IPS DF 4.7 (cell line): ENCODE measurements at regions not wholly inside any gene's neighbourhood (a gene's known extent, or its start where the extent isn't known, plus 50 kb on each side); places are given as distances from the start of the nearest gene placed in this dataset.
"Not testable (repeated sequence)": the region's sequence is repeated elsewhere in the genome, so short reads cannot be mapped to it uniquely, and the experiment has no call there.

Experiments used
- DNase-seq: peaks from one replicate; pipeline ENCODE4 v3.0.0-alpha.2; 2013; ENCODE audit warnings: low spot score; ENCODE audit errors: extremely low read depth

- DNase-seq = not testable (repeated sequence)
Observed at GRCh38 chr15:20473465-20473864, 68.1 kb downstream of the GOLGA6L6 start.

- not testable (repeated sequence) for DNase-seq
Observed at GRCh38 chr15:20472983-20473382, 68.6 kb downstream of the GOLGA6L6 start.

GRCh38 chr15:20470810-20471209 is 70.8 kb downstream of the GOLGA6L6 start:
- DNase-seq = not testable (repeated sequence)

- DNase-seq = not testable (repeated sequence)
Observed at GRCh38 chr15:20441138-20441537, 100.5 kb downstream of the GOLGA6L6 start.

- DNase-seq = not testable (repeated sequence)
Observed at GRCh38 chr15:20440390-20440789, 101.2 kb downstream of the GOLGA6L6 start.

GRCh38 chr15:20439111-20439510 is 102.5 kb downstream of the GOLGA6L6 start:
- DNase-seq = not testable (repeated sequence)

GRCh38 chr15:20438255-20438654 is 103.3 kb downstream of the GOLGA6L6 start:
- DNase-seq = not testable (repeated sequence)

- DNase-seq = not testable (repeated sequence)
Observed at GRCh38 chr15:20433468-20433867, 108.1 kb downstream of the GOLGA6L6 start.

- not testable (repeated sequence) for DNase-seq
Observed at GRCh38 chr15:20430495-20430894, 111.1 kb downstream of the GOLGA6L6 start.

- DNase-seq = not testable (repeated sequence)
Observed at GRCh38 chr15:20420710-20421109, 120.9 kb downstream of the GOLGA6L6 start.

GRCh38 chr15:20416618-20417017 is 125.0 kb downstream of the GOLGA6L6 start:
- not testable (repeated sequence) for DNase-seq

- DNase-seq = not testable (repeated sequence)
Observed at GRCh38 chr15:20409667-20410198, 131.9 kb downstream of the GOLGA6L6 start.

- DNase-seq = no peak
Observed at GRCh38 chr15:20409247-20409646, 132.4 kb downstream of the GOLGA6L6 start.

- no peak for DNase-seq
Observed at GRCh38 chr15:20407553-20407952, 134.0 kb downstream of the GOLGA6L6 start.

GRCh38 chr15:20404571-20404970 is 137.0 kb downstream of the GOLGA6L6 start:
- not testable (repeated sequence) for DNase-seq

- not testable (repeated sequence) for DNase-seq
Observed at GRCh38 chr15:20402586-20402985, 139.0 kb downstream of the GOLGA6L6 start.

GRCh38 chr15:20401058-20401457 is 140.5 kb downstream of the GOLGA6L6 start:
- not testable (repeated sequence) for DNase-seq

- DNase-seq = not testable (repeated sequence)
Observed at GRCh38 chr15:20398680-20399079, 142.9 kb downstream of the GOLGA6L6 start.

- not testable (repeated sequence) for DNase-seq
Observed at GRCh38 chr15:20388161-20388560, 153.4 kb downstream of the GOLGA6L6 start.

- DNase-seq = no peak
Observed at GRCh38 chr15:20386198-20386597, 155.4 kb downstream of the GOLGA6L6 start.

- not testable (repeated sequence) for DNase-seq
Observed at GRCh38 chr15:20380199-20380598, 161.4 kb downstream of the GOLGA6L6 start.

- no peak for DNase-seq
Observed at GRCh38 chr15:20376872-20377271, 164.7 kb downstream of the GOLGA6L6 start.

GRCh38 chr15:20372416-20372815 is 169.2 kb downstream of the GOLGA6L6 start:
- DNase-seq = not testable (repeated sequence)
